ENCODE measurements at regions not wholly inside any gene's neighbourhood (a gene's known extent, or its start where the extent isn't known, plus 50 kb on each side); places are given as distances from the start of the nearest gene placed in this dataset.

DNA sequence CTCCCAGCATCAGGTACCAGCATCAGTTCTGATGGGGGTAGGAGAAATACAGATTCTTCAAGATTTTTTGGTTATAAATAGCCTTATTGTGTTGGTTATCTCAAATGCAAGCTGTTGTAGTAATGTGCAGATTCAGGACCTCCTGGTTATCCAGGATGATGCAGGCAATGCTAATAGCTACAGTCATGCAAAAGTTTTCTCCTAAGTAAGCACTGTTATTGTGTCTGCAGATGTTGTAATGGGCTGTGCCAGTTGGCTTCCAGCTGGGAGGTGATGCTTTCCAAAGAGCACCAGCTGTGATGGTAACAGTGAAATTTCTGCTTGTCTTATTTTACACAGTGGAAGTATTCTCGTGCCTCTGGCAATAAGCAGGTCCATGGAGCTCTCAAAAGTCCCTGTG, 719.2 kb upstream of the CTNND2 start:
- intact Hi-C loops (cut with micrococcal nuclease; ENCODE audit: unreplicated experiment), result no loop called here
- no TSS peak for BruUV-seq (replicated peaks)
- H3K4me3 ChIP-seq (ENCODE audit: low read depth, low read length, poor library complexity, severe bottlenecking), result no peak overlapping the region
- H4K20me1 ChIP-seq (ENCODE audit: insufficient read depth, low read length), result no peaks in the 10 kb centered on the region
- ChIA-PET POLR2A (no interaction called here), CTCF (ENCODE audit: unreplicated experiment) (no interaction called here)
- H2AFZ ChIP-seq (ENCODE audit: low read length), result no peak overlapping the region
- H3K4me1 ChIP-seq (ENCODE audit: insufficient read depth, low read length, poor library complexity, severe bottlenecking), result no peaks in the 10 kb centered on the region
- TF ChIP-seq EZH2phosphoT487 (IDR thresholded peaks at IDR 0.05; ENCODE audit: borderline replicate concordance, low read depth, low read length), result no peak
- TF ChIP-seq, protein P1, sequence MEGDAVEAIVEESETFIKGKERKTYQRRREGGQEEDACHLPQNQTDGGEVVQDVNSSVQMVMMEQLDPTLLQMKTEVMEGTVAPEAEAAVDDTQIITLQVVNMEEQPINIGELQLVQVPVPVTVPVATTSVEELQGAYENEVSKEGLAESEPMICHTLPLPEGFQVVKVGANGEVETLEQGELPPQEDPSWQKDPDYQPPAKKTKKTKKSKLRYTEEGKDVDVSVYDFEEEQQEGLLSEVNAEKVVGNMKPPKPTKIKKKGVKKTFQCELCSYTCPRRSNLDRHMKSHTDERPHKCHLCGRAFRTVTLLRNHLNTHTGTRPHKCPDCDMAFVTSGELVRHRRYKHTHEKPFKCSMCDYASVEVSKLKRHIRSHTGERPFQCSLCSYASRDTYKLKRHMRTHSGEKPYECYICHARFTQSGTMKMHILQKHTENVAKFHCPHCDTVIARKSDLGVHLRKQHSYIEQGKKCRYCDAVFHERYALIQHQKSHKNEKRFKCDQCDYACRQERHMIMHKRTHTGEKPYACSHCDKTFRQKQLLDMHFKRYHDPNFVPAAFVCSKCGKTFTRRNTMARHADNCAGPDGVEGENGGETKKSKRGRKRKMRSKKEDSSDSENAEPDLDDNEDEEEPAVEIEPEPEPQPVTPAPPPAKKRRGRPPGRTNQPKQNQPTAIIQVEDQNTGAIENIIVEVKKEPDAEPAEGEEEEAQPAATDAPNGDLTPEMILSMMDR (conservative IDR thresholded peaks at IDR 0.05; ENCODE audit: low read length), result no peak
- no peak for DNase-seq (ENCODE audit: low spot score)
- no peaks in the 10 kb centered on the region for H3K36me3 ChIP-seq (ENCODE audit: insufficient read depth, low read length)
- H3K27ac ChIP-seq (ENCODE audit: low read depth, low read length, poor library complexity, severe bottlenecking), result no peak overlapping the region
- no peaks in the 10 kb centered on the region for H3K79me2 ChIP-seq (ENCODE audit: insufficient read depth, low read depth, low read length)
- no peaks in the 10 kb centered on the region for H3K9me3 ChIP-seq (ENCODE audit: low read length)
- no peaks in the 10 kb centered on the region for H3K9me2 ChIP-seq (ENCODE audit: insufficient read depth, low read length)
- no peak overlapping the region for H3K4me2 ChIP-seq (ENCODE audit: low read length)

DNA sequence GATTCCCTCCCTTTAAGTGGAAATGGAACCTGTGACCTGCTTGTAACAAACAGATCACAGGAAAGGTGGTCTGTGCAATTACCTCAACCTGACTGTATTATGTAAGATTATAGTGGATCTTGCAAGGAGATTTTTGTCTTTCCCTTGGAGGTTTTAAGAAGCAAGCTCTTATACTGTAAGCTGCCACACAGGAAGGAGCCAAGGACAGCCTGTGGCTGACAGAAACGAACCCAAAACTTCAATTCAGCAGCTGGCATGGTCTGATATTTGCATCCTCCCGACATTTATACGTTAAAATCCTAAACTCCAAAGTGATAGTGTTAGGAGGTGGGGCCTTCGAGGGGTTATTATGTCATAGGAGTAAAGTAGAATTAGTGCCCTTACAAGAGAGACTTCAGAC, 711.8 kb upstream of the CTNND2 start:
- no TSS peak for BruUV-seq (replicated peaks)
- intact Hi-C loops (cut with micrococcal nuclease; ENCODE audit: unreplicated experiment), result no loop called here
- H3K9me3 ChIP-seq (ENCODE audit: low read length), result no peaks in the 10 kb centered on the region
- H2AFZ ChIP-seq (ENCODE audit: low read length), result no peak overlapping the region
- no peaks in the 10 kb centered on the region for H3K79me2 ChIP-seq (ENCODE audit: insufficient read depth, low read depth, low read length)
- CTCF ChIA-PET (ENCODE audit: unreplicated experiment), result no interaction called here
- no peak for DNase-seq (ENCODE audit: low spot score)
- H3K4me2 ChIP-seq (ENCODE audit: low read length), result no peak overlapping the region
- no peak overlapping the region for H3K4me3 ChIP-seq (ENCODE audit: low read depth, low read length, poor library complexity, severe bottlenecking)
- no peaks in the 10 kb centered on the region for H3K4me1 ChIP-seq (ENCODE audit: insufficient read depth, low read length, poor library complexity, severe bottlenecking)
- H3K36me3 ChIP-seq (ENCODE audit: insufficient read depth, low read length), result no peaks in the 10 kb centered on the region
- H4K20me1 ChIP-seq (ENCODE audit: insufficient read depth, low read length), result no peaks in the 10 kb centered on the region
- no peaks in the 10 kb centered on the region for H3K9me2 ChIP-seq (ENCODE audit: insufficient read depth, low read length)
- POLR2A ChIA-PET, result no interaction called here
- H3K27ac ChIP-seq (ENCODE audit: low read depth, low read length, poor library complexity, severe bottlenecking), result no peak overlapping the region
- TF ChIP-seq EZH2phosphoT487 (IDR thresholded peaks at IDR 0.05; ENCODE audit: borderline replicate concordance, low read depth, low read length), result no peak
- TF ChIP-seq, protein P1 (conservative IDR thresholded peaks at IDR 0.05; ENCODE audit: low read length), result no peak

DNA sequence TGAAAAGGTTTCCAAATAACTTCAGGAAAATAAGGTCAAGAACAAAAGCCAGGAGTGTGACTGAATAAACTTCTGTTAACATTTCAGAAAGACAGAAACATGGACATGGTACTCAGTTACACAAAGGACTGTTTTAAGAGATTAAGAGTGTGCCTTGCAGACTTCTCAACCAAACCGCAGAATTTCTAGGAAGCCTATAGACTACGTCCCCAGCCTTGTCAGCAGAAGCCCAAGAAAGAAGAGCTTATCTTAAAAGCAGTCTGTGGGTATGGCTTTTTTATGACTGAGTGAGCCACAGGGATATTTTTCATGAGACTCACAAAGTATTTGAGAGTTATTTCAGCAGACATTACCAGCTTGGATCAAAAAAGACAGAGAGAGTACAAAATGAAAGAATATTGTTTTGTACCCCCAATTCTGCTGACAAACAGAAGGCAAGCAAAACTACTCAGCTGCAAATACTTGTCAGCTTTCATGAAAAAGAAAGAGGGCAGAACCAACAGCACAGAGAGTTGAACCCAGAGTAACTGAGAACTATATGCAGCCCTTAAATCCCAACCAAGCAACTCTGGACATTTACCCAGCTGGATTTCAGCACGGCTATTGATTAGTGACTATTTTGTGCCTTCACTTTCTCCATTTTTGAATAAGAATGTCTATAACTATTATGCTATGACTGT, 711.0 kb upstream of the CTNND2 start:
- DNase-seq (ENCODE audit: low spot score), result no peak
- no peaks in the 10 kb centered on the region for H3K9me2 ChIP-seq (ENCODE audit: insufficient read depth, low read length)
- no peak overlapping the region for H3K4me2 ChIP-seq (ENCODE audit: low read length)
- no TSS peak for BruUV-seq (replicated peaks)
- ChIA-PET CTCF (ENCODE audit: unreplicated experiment) (no interaction called here), POLR2A (interaction anchor here (0.7 kb wide), 1 partner anchor 51 kb away, joined by 4 read pairs; no protein-coding TSS in a partner anchor)
- intact Hi-C loops (cut with micrococcal nuclease; ENCODE audit: unreplicated experiment), result no loop called here
- H3K4me1 ChIP-seq (ENCODE audit: insufficient read depth, low read length, poor library complexity, severe bottlenecking), result no peaks in the 10 kb centered on the region
- H2AFZ ChIP-seq (ENCODE audit: low read length), result no peak overlapping the region
- TF ChIP-seq EZH2phosphoT487 (IDR thresholded peaks at IDR 0.05; ENCODE audit: borderline replicate concordance, low read depth, low read length), result no peak
- TF ChIP-seq, protein P1 (conservative IDR thresholded peaks at IDR 0.05; ENCODE audit: low read length), result no peak
- H3K4me3 ChIP-seq (ENCODE audit: low read depth, low read length, poor library complexity, severe bottlenecking), result no peak overlapping the region
- no peaks in the 10 kb centered on the region for H3K79me2 ChIP-seq (ENCODE audit: insufficient read depth, low read depth, low read length)
- no peaks in the 10 kb centered on the region for H3K36me3 ChIP-seq (ENCODE audit: insufficient read depth, low read length)
- no peak overlapping the region for H3K27ac ChIP-seq (ENCODE audit: low read depth, low read length, poor library complexity, severe bottlenecking)
- H3K9me3 ChIP-seq (ENCODE audit: low read length), result no peaks in the 10 kb centered on the region
- no peaks in the 10 kb centered on the region for H4K20me1 ChIP-seq (ENCODE audit: insufficient read depth, low read length)
